H9 (cell line): ENCODE measurements at regions not wholly inside any gene's neighbourhood (a gene's known extent, or its start where the extent isn't known, plus 50 kb on each side); places are given as distances from the start of the nearest gene placed in this dataset.

Experiments used
- DNase-seq: peaks from one replicate; pipeline ENCODE4 v3.0.0-alpha.2; 2017
- H2AFZ ChIP-seq: one replicate; pipeline ENCODE4 v1.6.1; 2013; ENCODE audit warnings: mild to moderate bottlenecking, low read length, control low read depth, moderate library complexity
- H2AK5ac ChIP-seq: 2 replicates; pipeline ENCODE4 v1.6.1; 2013; ENCODE audit warnings: low read length, control low read depth, mixed read lengths; ENCODE audit not compliant: insufficient read length
- H2BK120ac ChIP-seq: one replicate; pipeline ENCODE4 v1.6.1; 2013; ENCODE audit warnings: low read depth, mild to moderate bottlenecking, low read length, control low read depth, inconsistent platforms; ENCODE audit not compliant: poor library complexity, severe bottlenecking
- H2BK12ac ChIP-seq: 2 replicates; pipeline ENCODE4 v1.6.1; 2013; ENCODE audit warnings: low read length, control low read depth, mixed read lengths, low read depth; ENCODE audit not compliant: insufficient read length
- H2BK15ac ChIP-seq: 2 replicates; pipeline ENCODE4 v1.6.1; 2013; ENCODE audit warnings: low read depth, low read length, control low read depth
- H2BK20ac ChIP-seq: one replicate; pipeline ENCODE4 v1.6.1; 2013; ENCODE audit warnings: low read depth, mild to moderate bottlenecking, low read length, control low read depth, inconsistent platforms; ENCODE audit not compliant: poor library complexity, severe bottlenecking
- H2BK5ac ChIP-seq: 2 replicates; pipeline ENCODE4 v1.6.1; 2013; ENCODE audit warnings: low read length, control low read depth, mixed read lengths; ENCODE audit not compliant: insufficient read length
- H3K14ac ChIP-seq: 2 replicates; pipeline ENCODE4 v1.6.1; 2013; ENCODE audit warnings: low read length, control low read depth; ENCODE audit not compliant: insufficient read depth
- H3K18ac ChIP-seq: 2 replicates; pipeline ENCODE4 v1.6.1; 2013; ENCODE audit warnings: low read depth, mild to moderate bottlenecking, mixed read lengths, low read length, control low read depth; ENCODE audit not compliant: insufficient read length
- H3K23ac ChIP-seq: 2 replicates; pipeline ENCODE4 v1.6.1; 2013; ENCODE audit warnings: low read length, control low read depth, mixed read lengths, low read depth; ENCODE audit not compliant: insufficient read length
- H3K23me2 ChIP-seq: 2 replicates; pipeline ENCODE4 v1.6.1; 2013; ENCODE audit warnings: low read depth, mild to moderate bottlenecking, mixed read lengths, low read length, control low read depth; ENCODE audit not compliant: insufficient read length, poor library complexity, severe bottlenecking
- H3K27ac ChIP-seq: 2 replicates; pipeline ENCODE4 v1.5.1; 2013; ENCODE audit warnings: low read length, control low read depth, mixed read lengths, low read depth; ENCODE audit not compliant: insufficient read length
- H3K27me3 ChIP-seq: 2 replicates; pipeline ENCODE4 v1.6.1; 2013; ENCODE audit warnings: low read length, control low read depth, inconsistent platforms; ENCODE audit not compliant: insufficient read depth
- H3K4ac ChIP-seq: 2 replicates; pipeline ENCODE4 v1.6.1; 2013; ENCODE audit warnings: low read depth, mild to moderate bottlenecking, control low read depth, inconsistent platforms, low read length, moderate library complexity
- H3K4me1 ChIP-seq: 2 replicates; pipeline ENCODE4 v1.6.1; 2013; ENCODE audit warnings: low read length, control low read depth, inconsistent platforms; ENCODE audit not compliant: insufficient read depth
- H3K4me2 ChIP-seq: 2 replicates; pipeline ENCODE4 v1.6.1; 2013; ENCODE audit warnings: low read length, control low read depth, mixed read lengths; ENCODE audit not compliant: insufficient read length, insufficient read depth
- H3K56ac ChIP-seq: 2 replicates; pipeline ENCODE4 v1.6.1; 2013; ENCODE audit warnings: low read depth, mild to moderate bottlenecking, mixed read lengths, low read length, control low read depth; ENCODE audit not compliant: insufficient read length
- H3K79me1 ChIP-seq: 2 replicates; pipeline ENCODE4 v1.6.1; 2013; ENCODE audit warnings: low read depth, mild to moderate bottlenecking, moderate library complexity, low read length, control low read depth, inconsistent platforms; ENCODE audit not compliant: insufficient read depth, poor library complexity, severe bottlenecking
- H3K79me2 ChIP-seq: 2 replicates; pipeline ENCODE4 v1.6.1; 2013; ENCODE audit warnings: low read length, control low read depth, inconsistent platforms; ENCODE audit not compliant: insufficient read depth
- H3K9ac ChIP-seq: 2 replicates; pipeline ENCODE4 v1.6.1; 2013; ENCODE audit warnings: low read length, control low read depth, mixed read lengths; ENCODE audit not compliant: insufficient read length; ENCODE audit errors: extremely low read depth
- H3K9me3 ChIP-seq: one replicate; pipeline ENCODE4 v1.6.1; 2013; ENCODE audit warnings: low read depth, low read length, inconsistent platforms; ENCODE audit not compliant: control insufficient read depth
- H3T11ph ChIP-seq: one replicate; pipeline ENCODE4 v1.6.1; 2013; ENCODE audit warnings: mild to moderate bottlenecking, low read length, control low read depth, inconsistent platforms
- H4K20me1 ChIP-seq: one replicate; pipeline ENCODE4 v1.6.1; 2013; ENCODE audit not compliant: control insufficient read depth, insufficient read length, insufficient read depth
- H4K5ac ChIP-seq: 2 replicates; pipeline ENCODE4 v1.6.1; 2013; ENCODE audit warnings: low read depth, mild to moderate bottlenecking, mixed read lengths, low read length, control low read depth; ENCODE audit not compliant: insufficient read length
- H4K8ac ChIP-seq: replicated peaks from 2 replicates; pipeline ENCODE4 v1.6.1; 2013; ENCODE audit warnings: low read length, control low read depth, mixed read lengths, low read depth; ENCODE audit not compliant: insufficient read length
- H4K91ac ChIP-seq: 2 replicates; pipeline ENCODE4 v1.6.1; 2013; ENCODE audit warnings: low read depth, mild to moderate bottlenecking, moderate library complexity, mixed read lengths, low read length, control low read depth; ENCODE audit not compliant: insufficient read length
- H3K27ac Mint-ChIP-seq, 3 experiments: 2 replicates in 2 of 3; 3 replicates in 1 of 3; pipeline ENCODE4 v1.8.0; 2020 to 2021; ENCODE audit warnings: mixed read lengths in 3 of 3, mild to moderate bottlenecking in 1 of 3, moderate library complexity in 1 of 3
- H3K27me3 Mint-ChIP-seq: 2 replicates; pipeline ENCODE4 v1.8.0; 2021; ENCODE audit warnings: low read depth, mild to moderate bottlenecking, moderate library complexity, mixed read lengths
- H3K36me3 Mint-ChIP-seq, 3 experiments: 2 replicates in 2 of 3; 3 replicates in 1 of 3; pipeline ENCODE4 v1.8.0; 2020 to 2021; ENCODE audit warnings: low read depth in 3 of 3, mixed read lengths in 3 of 3; ENCODE audit not compliant: insufficient read depth in 1 of 3
- H3K4me1 Mint-ChIP-seq, 2 experiments: 2 replicates each; pipeline ENCODE4 v1.8.0; 2020; ENCODE audit warnings: mixed read lengths in 2 of 2
- H3K4me3 Mint-ChIP-seq, 2 experiments: 2 replicates in 1 of 2; 3 replicates in 1 of 2; pipeline ENCODE4 v1.8.0; 2020 to 2021; ENCODE audit warnings: mild to moderate bottlenecking in 2 of 2, mixed read lengths in 2 of 2, moderate library complexity in 1 of 2
- H3K9me3 Mint-ChIP-seq, 2 experiments: 2 replicates in 1 of 2; 3 replicates in 1 of 2; pipeline ENCODE4 v1.8.0; 2020; ENCODE audit warnings: mild to moderate bottlenecking in 2 of 2, mixed read lengths in 2 of 2, moderate library complexity in 1 of 2
- CTCF ChIP-seq: fragments of 200-600 bp; sonication (generic); conservative IDR thresholded peaks from 3 replicates; pipeline ENCODE4 v1.8.0; 2021; ENCODE audit warnings: antibody characterized with exemption, mild to moderate bottlenecking
- WGBS: extraction: QIAGEN DNeasy Blood & Tissue Kit; methylation state at CpG from one replicate; pipeline ENCODE4 v1.1.7; 2013; ENCODE audit warnings: missing lambda C conversion rate, low lambda C conversion rate, mixed read lengths; ENCODE audit not compliant: insufficient read length; ENCODE audit errors: extremely low coverage; 5-methylcytosine and 5-hydroxymethylcytosine counted together

GRCh38 chr10:60703266-60704041 is 74.8 kb upstream of the CDK1 start:
- Histone ChIP-seq H3K4me1 (no peaks in the 10 kb centered on the region), H3K14ac (no peak overlapping the region), H3K23ac (no peak overlapping the region), H3T11ph (no peak overlapping the region), H4K5ac (no peak overlapping the region), H2AFZ (no peak overlapping the region), H3K18ac (no peak overlapping the region), H2BK12ac (no peak overlapping the region), H3K9me3 (no peaks in the 10 kb centered on the region), H3K79me2 (no peaks in the 10 kb centered on the region), H3K9ac (no peak overlapping the region), H2BK120ac (no peak overlapping the region), H4K8ac (no peak overlapping the region), H3K27ac (no peak overlapping the region), H3K27me3 (no peaks in the 10 kb centered on the region), H3K4me2 (no peak overlapping the region), H3K56ac (no peak overlapping the region), H3K4ac (no peak overlapping the region), H3K23me2 (no peaks in the 10 kb centered on the region), H2BK15ac (no peak overlapping the region), H4K20me1 (no peaks in the 10 kb centered on the region), H4K91ac (no peak overlapping the region), H2BK20ac (no peak overlapping the region), H2BK5ac (no peak overlapping the region), H2AK5ac (no peak overlapping the region), H3K79me1 (no peaks in the 10 kb centered on the region)
- Mint-ChIP-seq H3K4me1 (peaks cover 7 to 11% of the 10 kb centered on the region in 2 experiments), H3K4me3 (no peak overlapping the region), H3K27ac (no peak overlapping the region), H3K27me3 (no peaks in the 10 kb centered on the region), H3K36me3 (peaks cover 8 to 18% (median 9%) of the 10 kb centered on the region in 3 experiments), H3K9me3 (peaks cover 9 to 12% of the 10 kb centered on the region in 2 experiments)
- DNase-seq = no peak
- no peak for TF ChIP-seq CTCF
- WGBS = no CpG with 5 or more reads among the region's 7 CpGs
